Lung (tissue), 11 donors: ENCODE measurements at regions not wholly inside any gene's neighbourhood (a gene's known extent, or its start where the extent isn't known, plus 50 kb on each side); places are given as distances from the start of the nearest gene placed in this dataset.

Experiments used
- ATAC-seq: fragments of 200-7000 bp; cut with Tn5 transposase; one replicate; pipeline ENCODE4 v1.9.1; 2020; ENCODE audit warnings: moderate number of reproducible peaks; ENCODE audit not compliant: insufficient read depth, low FRiP score
- DNase-seq, 3 donors: peaks; one replicate each; pipeline ENCODE4 v3.0.0-alpha.2; 2013 to 2017
- H3K27ac ChIP-seq, 2 donors: one replicate each; pipeline ENCODE4 v1.5.1; 2013; ENCODE audit warnings: mild to moderate bottlenecking in 2 of 2, moderate library complexity in 2 of 2, control low read depth in 1 of 2, inconsistent platforms in 1 of 2, low read depth in 1 of 2, low read length in 1 of 2
- H3K27me3 ChIP-seq, 3 donors: one replicate each; pipeline ENCODE4 v1.5.1; 2013; ENCODE audit warnings: low read length in 2 of 3; ENCODE audit not compliant: control insufficient read depth in 3 of 3, insufficient read depth in 3 of 3
- H3K36me3 ChIP-seq, 4 donors: one replicate each; pipeline ENCODE4 v1.5.1; 2013; ENCODE audit warnings: low read length in 4 of 4, mild to moderate bottlenecking in 1 of 4, moderate library complexity in 1 of 4; ENCODE audit not compliant: control insufficient read depth in 4 of 4, insufficient read depth in 4 of 4
- H3K4me1 ChIP-seq, 5 donors: one replicate each; pipeline ENCODE4 v1.5.1; 2013; ENCODE audit warnings: low read length in 5 of 5, mild to moderate bottlenecking in 2 of 5, moderate library complexity in 1 of 5; ENCODE audit not compliant: control insufficient read depth in 5 of 5, insufficient read depth in 5 of 5
- H3K4me3 ChIP-seq: one replicate; pipeline ENCODE4 v1.5.1; 2013; ENCODE audit warnings: mild to moderate bottlenecking, control low read depth, moderate library complexity
- H3K9ac ChIP-seq, 2 donors: one replicate each; pipeline ENCODE4 v1.5.1; 2013; ENCODE audit warnings: low read length in 2 of 2, control low read depth in 1 of 2; ENCODE audit not compliant: insufficient read depth in 1 of 2
- H3K9me3 ChIP-seq, 4 donors: one replicate each; pipeline ENCODE4 v1.5.1; 2013; ENCODE audit warnings: low read length in 3 of 4, mild to moderate bottlenecking in 1 of 4, moderate library complexity in 1 of 4; ENCODE audit not compliant: control insufficient read depth in 4 of 4, insufficient read depth in 3 of 4
- WGBS, 2 donors: extraction: QIAGEN DNeasy Blood & Tissue Kit; methylation state at CpG; one replicate each; pipeline ENCODE4 v1.1.7; 2013; 5-methylcytosine and 5-hydroxymethylcytosine counted together
- TF ChIP-seq, protein P1 (sequence below): IDR thresholded peaks from 2 replicates; pipeline ENCODE4 v1.5.1; 2012; ENCODE audit warnings: mild to moderate bottlenecking; ENCODE audit errors: control extremely low read depth, extremely low read depth
- donor health status: control.
- donor health status: control.
- donor health status: Bipolar disorder and iron deficiency.
- donor health status: healthy.
- donor health status: DM: yes; HTN: yes; CAD: no.

GRCh38 chr1:218811497-218811896 lies 362.2 kb upstream of the LYPLAL1 start:
- no peaks in the 10 kb centered on the region for H3K27me3 ChIP-seq
- TF ChIP-seq, protein P1, sequence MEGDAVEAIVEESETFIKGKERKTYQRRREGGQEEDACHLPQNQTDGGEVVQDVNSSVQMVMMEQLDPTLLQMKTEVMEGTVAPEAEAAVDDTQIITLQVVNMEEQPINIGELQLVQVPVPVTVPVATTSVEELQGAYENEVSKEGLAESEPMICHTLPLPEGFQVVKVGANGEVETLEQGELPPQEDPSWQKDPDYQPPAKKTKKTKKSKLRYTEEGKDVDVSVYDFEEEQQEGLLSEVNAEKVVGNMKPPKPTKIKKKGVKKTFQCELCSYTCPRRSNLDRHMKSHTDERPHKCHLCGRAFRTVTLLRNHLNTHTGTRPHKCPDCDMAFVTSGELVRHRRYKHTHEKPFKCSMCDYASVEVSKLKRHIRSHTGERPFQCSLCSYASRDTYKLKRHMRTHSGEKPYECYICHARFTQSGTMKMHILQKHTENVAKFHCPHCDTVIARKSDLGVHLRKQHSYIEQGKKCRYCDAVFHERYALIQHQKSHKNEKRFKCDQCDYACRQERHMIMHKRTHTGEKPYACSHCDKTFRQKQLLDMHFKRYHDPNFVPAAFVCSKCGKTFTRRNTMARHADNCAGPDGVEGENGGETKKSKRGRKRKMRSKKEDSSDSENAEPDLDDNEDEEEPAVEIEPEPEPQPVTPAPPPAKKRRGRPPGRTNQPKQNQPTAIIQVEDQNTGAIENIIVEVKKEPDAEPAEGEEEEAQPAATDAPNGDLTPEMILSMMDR, result no peak
- 49 to 75% methylated on average over 1 of the region's 1 CpG for WGBS, 2 donors
- no peak overlapping the region for H3K4me3 ChIP-seq
- no peak overlapping the region for H3K27ac ChIP-seq
- H3K4me1 ChIP-seq, result peaks cover 0 to 11% (median 0%) of the 10 kb centered on the region in 5 donors
- ATAC-seq (no peak), DNase-seq (no peak)
- H3K36me3 ChIP-seq, result no peaks in the 10 kb centered on the region
- no peaks in the 10 kb centered on the region for H3K9me3 ChIP-seq
- H3K9ac ChIP-seq, result no peak overlapping the region

GRCh38 chr1:218812360-218812759 lies 361.3 kb upstream of the LYPLAL1 start:
- WGBS, 2 donors, result 80 to 86% methylated on average over 6 of the region's 6 CpGs
- TF ChIP-seq, protein P1, result no peak
- H3K27me3 ChIP-seq, result no peaks in the 10 kb centered on the region
- ATAC-seq (no peak), DNase-seq (no peak)
- no peak overlapping the region for H3K4me3 ChIP-seq
- H3K36me3 ChIP-seq, result no peaks in the 10 kb centered on the region
- no peak overlapping the region for H3K9ac ChIP-seq
- no peak overlapping the region for H3K27ac ChIP-seq
- no peaks in the 10 kb centered on the region for H3K9me3 ChIP-seq
- H3K4me1 ChIP-seq, result peaks cover 0 to 12% (median 2%) of the 10 kb centered on the region in 5 donors

- DNase-seq (no peak), ATAC-seq (no peak)
- H3K27ac ChIP-seq, result no peak overlapping the region
- no peak overlapping the region for H3K4me3 ChIP-seq
- no peaks in the 10 kb centered on the region for H3K27me3 ChIP-seq
- H3K9me3 ChIP-seq, result no peaks in the 10 kb centered on the region
- H3K4me1 ChIP-seq, result peaks cover 0 to 21% (median 3%) of the 10 kb centered on the region in 5 donors
- H3K36me3 ChIP-seq, result no peaks in the 10 kb centered on the region
- H3K9ac ChIP-seq, result no peak overlapping the region
- TF ChIP-seq, protein P1, result no peak
- WGBS, 2 donors, result 77 to 88% methylated on average over 1 of the region's 1 CpG
These were observed 360.4 kb upstream of the LYPLAL1 start for GRCh38 chr1:218813237-218813636.

GRCh38 chr1:218815076-218815475 lies 358.6 kb upstream of the LYPLAL1 start:
- no peak overlapping the region for H3K4me3 ChIP-seq
- no peak for DNase-seq

More at GRCh38 chr1:218815076-218815475, 358.6 kb upstream of the LYPLAL1 start:
- Histone ChIP-seq H3K9me3 (no peaks in the 10 kb centered on the region), H3K27ac (no peak overlapping the region), H3K36me3 (no peaks in the 10 kb centered on the region), H3K4me1 (peaks cover 0 to 28% (median 1%) of the 10 kb centered on the region in 5 donors), H3K9ac (no peak overlapping the region), H3K27me3 (no peaks in the 10 kb centered on the region)
- 84 to 86% methylated on average over 2 of the region's 2 CpGs for WGBS, 2 donors
- TF ChIP-seq, protein P1, result no peak
- no peak for ATAC-seq
